Transverse colon (tissue), 1 donor: ENCODE measurements at regions not wholly inside any gene's neighbourhood (a gene's known extent, or its start where the extent isn't known, plus 50 kb on each side); places are given as distances from the start of the nearest gene placed in this dataset.

Source experiments
- EP300 ChIP-seq: sonication (generic); formaldehyde crosslinking; IDR thresholded peaks from one replicate; pipeline ENCODE4 v1.6.1; 2017; ENCODE audit warnings: antibody characterized with exemption, low read depth
- POLR2A ChIP-seq: fragments of 450-650 bp; IDR thresholded peaks from one replicate; pipeline ENCODE4 v1.6.1; 2016; ENCODE audit warnings: antibody characterized with exemption, mild to moderate bottlenecking, moderate library complexity

GRCh38 chr13:55566334-55566733 is 1574.4 kb upstream of the PRR20A start:
- TF ChIP-seq POLR2A (no peak), EP300 (no peak)
